ENCODE measurements at regions not wholly inside any gene's neighbourhood (a gene's known extent, or its start where the extent isn't known, plus 50 kb on each side); places are given as distances from the start of the nearest gene placed in this dataset.

- TF ChIP-seq CTCF (IDR thresholded peaks at IDR 0.05), result no peak
- TF ChIP-seq POLR2A (IDR thresholded peaks at IDR 0.05), result no peak
- no peak for TF ChIP-seq EP300 (IDR thresholded peaks at IDR 0.05)
- TF ChIP-seq POLR2AphosphoS5 (IDR thresholded peaks at IDR 0.05), result no peak
Observed at GRCh38 chr3:193021506-193022010, 103.9 kb upstream of the MB21D2 start.
